BLaER1 (cell line): ENCODE measurements at regions not wholly inside any gene's neighbourhood (a gene's known extent, or its start where the extent isn't known, plus 50 kb on each side); places are given as distances from the start of the nearest gene placed in this dataset.

ENCODE experiments used
- H3K27ac ChIP-seq: shearing (Covaris generic); formaldehyde crosslinking; 2 replicates; pipeline ENCODE4 v1.8.1; 2022
- H3K27me3 ChIP-seq: shearing (Covaris generic); formaldehyde crosslinking; 2 replicates; pipeline ENCODE4 v1.8.1; 2022
- H3K36me3 ChIP-seq: shearing (Covaris generic); formaldehyde crosslinking; 2 replicates; pipeline ENCODE4 v1.8.1; 2022
- H3K4me1 ChIP-seq: shearing (Covaris generic); formaldehyde crosslinking; 2 replicates; pipeline ENCODE4 v1.8.1; 2022
- H3K4me2 ChIP-seq: shearing (Covaris generic); formaldehyde crosslinking; 2 replicates; pipeline ENCODE4 v1.8.1; 2022
- H3K4me3 ChIP-seq: shearing (Covaris generic); formaldehyde crosslinking; 2 replicates; pipeline ENCODE4 v1.8.1; 2022
- H3K9ac ChIP-seq: shearing (Covaris generic); formaldehyde crosslinking; 2 replicates; pipeline ENCODE4 v1.8.1; 2022
- H3K9me3 ChIP-seq: shearing (Covaris generic); formaldehyde crosslinking; 2 replicates; pipeline ENCODE4 v1.8.1; 2022
- H4K20me1 ChIP-seq: shearing (Covaris generic); formaldehyde crosslinking; 2 replicates; pipeline ENCODE4 v1.8.1; 2022
- Cebpa-rat ChIP-seq: shearing (Covaris generic); IDR thresholded peaks from 2 replicates; pipeline ENCODE4 v1.8.1; 2022

DNA sequence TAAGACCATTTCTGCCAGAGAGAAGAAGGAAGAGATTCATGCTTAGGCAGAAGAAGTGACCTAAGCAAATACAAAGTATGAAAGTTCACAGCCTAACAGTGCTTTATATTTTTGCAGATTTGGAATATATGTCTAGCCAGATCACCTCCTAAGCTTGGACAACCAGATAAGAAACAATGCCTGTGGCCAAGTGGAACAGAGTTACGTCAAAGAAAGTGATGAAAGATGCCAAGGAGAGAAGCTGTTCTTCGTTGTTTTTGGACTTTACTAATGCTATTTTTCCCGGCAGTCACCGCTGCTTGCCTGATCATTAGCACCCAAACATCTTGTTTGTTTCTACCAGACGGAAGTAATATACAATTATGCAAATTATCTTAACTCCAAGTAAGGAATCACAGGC is 489.2 kb upstream of the C1orf87 start:
- Histone ChIP-seq H3K27me3 (no peaks in the 10 kb centered on the region), H3K4me3 (no peak overlapping the region), H3K4me1 (peaks cover 7% of the 10 kb centered on the region), H3K36me3 (no peaks in the 10 kb centered on the region), H3K4me2 (no peak overlapping the region), H3K27ac (no peak overlapping the region), H4K20me1 (no peaks in the 10 kb centered on the region), H3K9ac (no peak overlapping the region), H3K9me3 (no peaks in the 10 kb centered on the region)
- no peak for TF ChIP-seq Cebpa-rat

- H4K20me1 ChIP-seq, result no peaks in the 10 kb centered on the region
- H3K27me3 ChIP-seq, result no peaks in the 10 kb centered on the region
- TF ChIP-seq Cebpa-rat, result no peak
- H3K9ac ChIP-seq, result no peak overlapping the region
- H3K4me2 ChIP-seq, result no peak overlapping the region
- no peak overlapping the region for H3K4me3 ChIP-seq
- peaks cover 7% of the 10 kb centered on the region for H3K4me1 ChIP-seq
- H3K36me3 ChIP-seq, result no peaks in the 10 kb centered on the region
- no peaks in the 10 kb centered on the region for H3K9me3 ChIP-seq
- no peak overlapping the region for H3K27ac ChIP-seq
These were observed 487.1 kb upstream of the C1orf87 start for GRCh38 chr1:60560701-60561100.

GRCh38 chr1:60558236-60558635 is 484.7 kb upstream of the C1orf87 start:
- H3K9ac ChIP-seq, result no peak overlapping the region
- H3K4me2 ChIP-seq, result no peak overlapping the region
- H3K27me3 ChIP-seq, result no peaks in the 10 kb centered on the region
- no peaks in the 10 kb centered on the region for H4K20me1 ChIP-seq
- H3K27ac ChIP-seq, result no peak overlapping the region
- no peak overlapping the region for H3K4me3 ChIP-seq
- TF ChIP-seq Cebpa-rat, result no peak
- H3K9me3 ChIP-seq, result no peaks in the 10 kb centered on the region
- H3K4me1 ChIP-seq, result no peaks in the 10 kb centered on the region
- H3K36me3 ChIP-seq, result no peaks in the 10 kb centered on the region

DNA sequence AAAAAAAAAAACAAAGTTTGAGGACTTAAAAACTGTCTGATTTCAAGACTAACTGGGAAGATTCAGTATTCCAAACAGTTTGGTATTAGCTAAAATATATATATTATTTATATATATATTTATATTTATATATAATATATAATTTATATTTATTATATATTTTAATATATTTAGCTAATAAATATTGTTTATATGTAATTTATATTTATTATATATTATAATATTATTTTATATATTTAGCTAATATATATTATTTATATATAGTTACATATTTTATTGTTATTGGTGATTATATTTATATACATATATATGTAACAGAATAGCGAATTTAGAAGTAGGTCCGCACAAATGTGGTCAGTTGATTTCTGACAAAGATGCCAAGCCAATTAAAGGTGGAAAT is 480.2 kb upstream of the C1orf87 start:
- Histone ChIP-seq H4K20me1 (no peaks in the 10 kb centered on the region), H3K4me1 (no peaks in the 10 kb centered on the region), H3K9me3 (no peaks in the 10 kb centered on the region), H3K27me3 (no peaks in the 10 kb centered on the region), H3K9ac (no peak overlapping the region), H3K36me3 (no peaks in the 10 kb centered on the region), H3K4me2 (no peak overlapping the region), H3K27ac (no peak overlapping the region), H3K4me3 (no peak overlapping the region)
- no peak for TF ChIP-seq Cebpa-rat

GRCh38 chr1:60547821-60548220 is 474.3 kb upstream of the C1orf87 start:
- H3K4me3 ChIP-seq, result no peak overlapping the region
- H3K4me2 ChIP-seq, result no peak overlapping the region
- no peaks in the 10 kb centered on the region for H3K36me3 ChIP-seq
- H3K4me1 ChIP-seq, result peaks cover under 1% of the 10 kb centered on the region; the same call in 1 of the 2 replicates
- no peak overlapping the region for H3K9ac ChIP-seq
- no peaks in the 10 kb centered on the region for H3K9me3 ChIP-seq
- H4K20me1 ChIP-seq, result no peaks in the 10 kb centered on the region
- no peak for TF ChIP-seq Cebpa-rat
- no peaks in the 10 kb centered on the region for H3K27me3 ChIP-seq
- no peak overlapping the region for H3K27ac ChIP-seq

- Histone ChIP-seq H3K9me3 (0 out of 2 replicates have a peak, but pooled peaks cover 5% of the 10 kb centered on the region), H3K9ac (peak overlapping the region; percentile 59; the same call in 1 of the 2 replicates), H3K27ac (peak overlapping the region; percentile 42), H3K4me2 (peak overlapping the region; percentile 69), H3K27me3 (no peaks in the 10 kb centered on the region), H3K4me3 (peak overlapping the region; percentile 17; the same call in 1 of the 2 replicates), H4K20me1 (no peaks in the 10 kb centered on the region), H3K36me3 (no peaks in the 10 kb centered on the region), H3K4me1 (peaks cover 35% of the 10 kb centered on the region)
- no peak for TF ChIP-seq Cebpa-rat
These were observed 468.4 kb upstream of the C1orf87 start for GRCh38 chr1:60541831-60542532.

GRCh38 chr1:60540141-60540540 is 466.6 kb upstream of the C1orf87 start:
- Histone ChIP-seq H3K36me3 (no peaks in the 10 kb centered on the region), H3K4me3 (no peak overlapping the region), H3K4me2 (peak overlapping the region; percentile 52), H4K20me1 (no peaks in the 10 kb centered on the region), H3K9ac (no peak overlapping the region), H3K9me3 (0 out of 2 replicates have a peak, but pooled peaks cover 5% of the 10 kb centered on the region), H3K27me3 (no peaks in the 10 kb centered on the region), H3K27ac (no peak overlapping the region), H3K4me1 (peaks cover 35% of the 10 kb centered on the region)
- no peak for TF ChIP-seq Cebpa-rat

DNA sequence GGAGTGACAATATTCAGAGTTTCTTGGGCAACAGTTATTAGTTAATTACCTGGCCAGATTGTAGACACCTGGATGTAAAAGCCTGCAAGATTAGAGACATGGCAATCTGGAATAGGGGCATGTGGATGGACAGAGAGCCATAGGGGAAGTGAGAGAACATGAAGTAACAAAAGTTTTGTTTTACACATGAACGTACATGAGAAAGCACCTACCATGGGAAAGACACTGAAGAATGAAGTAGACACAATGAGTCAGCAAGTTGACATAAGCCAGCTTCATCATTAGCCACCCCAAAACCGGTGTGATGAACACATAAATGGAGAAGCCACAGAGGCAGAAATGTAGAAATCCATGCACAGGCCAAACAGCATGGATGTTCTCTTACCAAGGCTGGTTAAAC is 462.1 kb upstream of the C1orf87 start:
- no peak overlapping the region for H3K9ac ChIP-seq
- no peak overlapping the region for H3K4me3 ChIP-seq
- H3K4me1 ChIP-seq, result peaks cover 18% of the 10 kb centered on the region
- H3K27me3 ChIP-seq, result no peaks in the 10 kb centered on the region
- H4K20me1 ChIP-seq, result no peaks in the 10 kb centered on the region
- H3K27ac ChIP-seq, result no peak overlapping the region
- H3K36me3 ChIP-seq, result no peaks in the 10 kb centered on the region
- H3K9me3 ChIP-seq, result 0 out of 2 replicates have a peak, but pooled peaks cover 5% of the 10 kb centered on the region
- no peak overlapping the region for H3K4me2 ChIP-seq
- no peak for TF ChIP-seq Cebpa-rat

DNA sequence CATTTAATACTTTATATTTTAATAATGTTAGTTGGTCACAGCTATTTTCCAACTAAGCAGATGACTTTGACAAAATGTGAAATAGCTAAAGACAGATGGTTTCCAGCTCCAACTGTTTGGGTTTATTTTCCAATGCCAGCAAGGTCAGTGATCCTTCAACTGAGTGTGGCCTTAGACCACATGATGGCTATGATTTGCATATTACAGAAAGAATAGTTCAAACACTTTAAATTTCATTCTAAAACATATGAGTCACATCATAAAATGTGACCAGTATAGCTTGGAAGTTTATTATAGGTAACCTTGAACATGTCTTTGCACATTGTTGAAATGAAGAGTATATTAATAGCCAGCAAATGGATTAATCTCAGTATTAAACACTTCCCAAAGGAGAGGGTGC is 454.0 kb upstream of the C1orf87 start:
- H3K36me3 ChIP-seq, result no peaks in the 10 kb centered on the region
- no peaks in the 10 kb centered on the region for H3K9me3 ChIP-seq
- no peak for TF ChIP-seq Cebpa-rat
- peaks cover 5% of the 10 kb centered on the region; the same call in 1 of the 2 replicates for H3K4me1 ChIP-seq
- H4K20me1 ChIP-seq, result no peaks in the 10 kb centered on the region
- no peaks in the 10 kb centered on the region for H3K27me3 ChIP-seq
- H3K4me3 ChIP-seq, result no peak overlapping the region
- H3K27ac ChIP-seq, result no peak overlapping the region
- H3K9ac ChIP-seq, result no peak overlapping the region
- no peak overlapping the region for H3K4me2 ChIP-seq

- no peaks in the 10 kb centered on the region for H3K36me3 ChIP-seq
- no peaks in the 10 kb centered on the region for H3K27me3 ChIP-seq
- no peaks in the 10 kb centered on the region for H4K20me1 ChIP-seq
- no peak overlapping the region for H3K9ac ChIP-seq
- no peak overlapping the region for H3K4me2 ChIP-seq
- H3K4me1 ChIP-seq, result no peaks in the 10 kb centered on the region
- H3K27ac ChIP-seq, result no peak overlapping the region
- TF ChIP-seq Cebpa-rat, result no peak
- H3K4me3 ChIP-seq, result no peak overlapping the region
- no peaks in the 10 kb centered on the region for H3K9me3 ChIP-seq
These were observed 443.4 kb upstream of the C1orf87 start for GRCh38 chr1:60516996-60517395.
